ENCODE measurements at regions not wholly inside any gene's neighbourhood (a gene's known extent, or its start where the extent isn't known, plus 50 kb on each side); places are given as distances from the start of the nearest gene placed in this dataset.

DNA sequence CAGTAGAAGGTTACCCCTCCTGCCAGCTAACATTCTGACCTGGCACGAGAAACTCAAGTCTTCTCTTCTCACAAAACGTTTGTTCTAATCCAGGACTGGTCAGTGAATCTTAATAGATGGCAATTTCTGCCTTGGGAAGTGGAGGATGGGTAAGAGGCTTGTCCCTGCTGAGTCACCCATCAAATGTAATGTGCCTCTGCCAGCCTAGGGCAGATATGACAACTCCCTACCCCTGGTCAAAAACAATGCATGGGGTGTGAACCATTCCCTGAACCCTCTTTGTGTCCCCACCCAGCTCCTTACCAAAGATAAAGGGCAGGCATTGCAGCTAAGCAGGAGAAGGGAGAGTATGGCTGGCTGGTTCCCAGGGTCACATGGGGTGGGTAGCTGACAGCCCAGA is 1052.9 kb downstream of the GALC start:
- Mint-ChIP-seq H3K27me3 (no peaks in the 10 kb centered on the region), H3K9me3 (peaks cover 9% of the 10 kb centered on the region), H3K36me3 (ENCODE audit: low read depth) (no peaks in the 10 kb centered on the region), H3K4me3 (no peak overlapping the region), H3K4me1 (ENCODE audit: low read depth) (no peaks in the 10 kb centered on the region), H3K27ac (no peak overlapping the region)
- H3K27ac ChIP-seq (ENCODE audit: low read depth in 1 of 2, low read length in 2 of 2) = no peak overlapping the region
- DNase-seq = no peak
- ChIA-PET CTCF (no interaction called here), POLR2A (no interaction called here)
- no peaks in the 10 kb centered on the region for H3K36me3 ChIP-seq (ENCODE audit: insufficient read depth, low read length)
- no peaks in the 10 kb centered on the region for H3K4me1 ChIP-seq (ENCODE audit: insufficient read depth, low read length)
- no peaks in the 10 kb centered on the region for H3K27me3 ChIP-seq (ENCODE audit: control insufficient read depth in 1 of 2, insufficient read depth in 2 of 2, low read length in 2 of 2)
- ATAC-seq (ENCODE audit: poor library complexity) = no peak
- no peak for TF ChIP-seq CTCF (IDR thresholded peaks at IDR 0.05)
- no peak overlapping the region for H3K4me3 ChIP-seq (ENCODE audit: low read length)
- intact Hi-C loops (cut with DNase I, micrococcal nuclease) = no loop called here
- H3K9me3 ChIP-seq (ENCODE audit: control insufficient read depth in 1 of 2, insufficient read depth in 1 of 2, low read length in 2 of 2) = peaks cover 3 to 4% of the 10 kb centered on the region in 2 experiments

DNA sequence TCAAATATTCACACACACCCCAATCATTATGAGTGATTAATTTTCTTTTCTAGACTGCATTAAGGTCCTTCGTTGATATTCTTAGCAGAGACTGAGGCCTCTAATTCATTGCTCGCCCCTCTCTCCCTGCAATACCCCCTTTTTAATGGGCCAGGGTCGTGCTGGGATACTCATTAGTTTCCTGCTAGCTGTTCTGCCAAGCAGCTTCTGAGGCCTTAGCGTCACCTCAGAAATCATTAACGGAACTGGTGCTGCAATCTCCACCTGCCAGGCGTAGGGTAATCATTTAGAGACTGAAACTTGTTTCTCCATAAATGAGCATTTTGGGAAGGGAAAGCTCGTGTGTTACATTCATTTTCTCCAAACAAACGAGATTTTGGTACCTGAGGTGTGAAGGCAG is 1054.7 kb downstream of the GALC start:
- Mint-ChIP-seq H3K36me3 (ENCODE audit: low read depth) (no peaks in the 10 kb centered on the region), H3K9me3 (peaks cover 9% of the 10 kb centered on the region), H3K27me3 (no peaks in the 10 kb centered on the region), H3K27ac (no peak overlapping the region), H3K4me1 (ENCODE audit: low read depth) (no peaks in the 10 kb centered on the region), H3K4me3 (no peak overlapping the region)
- Histone ChIP-seq H3K27me3 (ENCODE audit: control insufficient read depth in 1 of 2, insufficient read depth in 2 of 2, low read length in 2 of 2) (no peaks in the 10 kb centered on the region), H3K27ac (ENCODE audit: low read depth in 1 of 2, low read length in 2 of 2) (no peak overlapping the region), H3K36me3 (ENCODE audit: insufficient read depth, low read length) (no peaks in the 10 kb centered on the region), H3K4me1 (ENCODE audit: insufficient read depth, low read length) (no peaks in the 10 kb centered on the region), H3K4me3 (ENCODE audit: low read length) (no peak overlapping the region), H3K9me3 (ENCODE audit: control insufficient read depth in 1 of 2, insufficient read depth in 1 of 2, low read length in 2 of 2) (peaks cover 0 to 4% of the 10 kb centered on the region in 2 experiments)
- intact Hi-C loops (cut with DNase I, micrococcal nuclease) = no loop called here
- CTCF ChIA-PET = no interaction called here
- TF ChIP-seq CTCF (IDR thresholded peaks at IDR 0.05) = no peak
- ATAC-seq (ENCODE audit: poor library complexity) = no peak
- no peak for DNase-seq
- POLR2A ChIA-PET = no interaction called here

- no peaks in the 10 kb centered on the region for H3K4me1 Mint-ChIP-seq (ENCODE audit: low read depth)
- POLR2A ChIA-PET = no interaction called here
- H3K36me3 Mint-ChIP-seq (ENCODE audit: low read depth) = no peaks in the 10 kb centered on the region
- H3K27me3 ChIP-seq (ENCODE audit: control insufficient read depth in 1 of 2, insufficient read depth in 2 of 2, low read length in 2 of 2) = no peaks in the 10 kb centered on the region
- no peak overlapping the region for H3K27ac Mint-ChIP-seq
- peaks cover 0 to 4% of the 10 kb centered on the region in 2 experiments for H3K9me3 ChIP-seq (ENCODE audit: control insufficient read depth in 1 of 2, insufficient read depth in 1 of 2, low read length in 2 of 2)
- H3K4me3 ChIP-seq (ENCODE audit: low read length) = no peak overlapping the region
- intact Hi-C loops (cut with DNase I, micrococcal nuclease) = no loop called here
- no peaks in the 10 kb centered on the region for H3K4me1 ChIP-seq (ENCODE audit: insufficient read depth, low read length)
- DNase-seq (no peak), ATAC-seq (ENCODE audit: poor library complexity) (no peak)
- H3K27ac ChIP-seq (ENCODE audit: low read depth in 1 of 2, low read length in 2 of 2) = no peak overlapping the region
- no peaks in the 10 kb centered on the region for H3K36me3 ChIP-seq (ENCODE audit: insufficient read depth, low read length)
- CTCF ChIA-PET = no interaction called here
- peaks cover 7% of the 10 kb centered on the region for H3K9me3 Mint-ChIP-seq
- H3K27me3 Mint-ChIP-seq = no peaks in the 10 kb centered on the region
- no peak overlapping the region for H3K4me3 Mint-ChIP-seq
- TF ChIP-seq CTCF (IDR thresholded peaks at IDR 0.05) = no peak
Measured at GRCh38 chr14:86936556-86936955, 1056.4 kb downstream of the GALC start.
